ENCODE measurements at regions not wholly inside any gene's neighbourhood (a gene's known extent, or its start where the extent isn't known, plus 50 kb on each side); places are given as distances from the start of the nearest gene placed in this dataset.

DNA sequence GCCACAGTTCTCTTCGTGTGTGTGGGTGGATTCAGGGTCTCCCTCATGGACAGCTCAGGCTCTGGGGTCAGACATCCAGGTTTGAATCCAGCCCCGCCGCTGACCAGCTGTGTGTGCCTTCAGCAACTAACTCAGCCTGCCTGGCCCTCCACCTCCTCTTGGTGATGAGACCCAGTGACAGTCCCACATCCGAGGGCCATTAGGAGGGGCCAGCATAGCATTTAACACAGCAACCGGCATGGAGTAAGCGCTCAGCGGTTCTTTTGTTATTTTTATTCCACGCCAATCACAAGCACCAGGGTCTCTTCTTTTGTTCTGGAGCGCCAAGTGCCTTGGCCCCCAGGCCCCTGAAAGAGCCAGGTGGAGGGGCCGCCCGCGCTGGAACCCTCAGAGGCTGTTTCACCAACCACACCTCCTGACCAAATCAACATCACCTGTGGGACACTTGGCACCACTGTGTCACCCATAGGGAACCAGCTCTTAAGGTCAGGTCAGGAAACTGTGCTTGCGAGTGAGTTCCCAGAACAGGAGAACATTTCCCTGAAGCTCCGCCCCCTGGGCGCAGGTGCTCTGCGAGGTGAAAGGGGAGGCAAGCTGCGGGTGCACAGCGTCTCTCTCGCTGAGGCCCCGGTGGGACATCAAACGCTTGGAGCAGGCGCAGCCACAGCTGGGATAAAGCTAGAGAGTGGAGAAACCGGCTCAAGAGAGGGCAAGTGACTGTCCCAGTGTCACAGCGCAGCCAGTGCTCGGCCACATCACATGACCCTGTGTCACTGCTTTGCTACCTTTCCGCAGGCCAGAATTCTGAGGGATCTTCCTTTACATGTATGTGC lies 311.3 kb downstream of the UACA start:
- Histone ChIP-seq H3K36me3 (ENCODE audit: control insufficient read depth, insufficient read depth, low read length) (no peaks in the 10 kb centered on the region), H3K27ac (ENCODE audit: low read depth, low read length, severe bottlenecking) (no peak overlapping the region), H3K9me3 (ENCODE audit: control insufficient read depth, low read length) (no peaks in the 10 kb centered on the region), H3K4me1 (ENCODE audit: control insufficient read depth, insufficient read depth, low read length, poor library complexity, severe bottlenecking) (no peaks in the 10 kb centered on the region), H3K4me3 (ENCODE audit: extremely low read depth, insufficient read depth, low read length, poor library complexity, severe bottlenecking) (no peak overlapping the region)
- 24% methylated on average over 21 to 25 of the region's 26 CpGs for WGBS, 2 experiments (ENCODE audit: insufficient coverage in 2 of 2)

- 80 to 96% methylated on average over 2 to 3 of the region's 3 CpGs for WGBS, 2 experiments (ENCODE audit: insufficient coverage in 2 of 2)
- no peak overlapping the region for H3K27ac ChIP-seq (ENCODE audit: low read depth, low read length, severe bottlenecking)
- no peaks in the 10 kb centered on the region for H3K9me3 ChIP-seq (ENCODE audit: control insufficient read depth, low read length)
- H3K4me1 ChIP-seq (ENCODE audit: control insufficient read depth, insufficient read depth, low read length, poor library complexity, severe bottlenecking) = no peaks in the 10 kb centered on the region
- H3K36me3 ChIP-seq (ENCODE audit: control insufficient read depth, insufficient read depth, low read length) = no peaks in the 10 kb centered on the region
- H3K4me3 ChIP-seq (ENCODE audit: extremely low read depth, insufficient read depth, low read length, poor library complexity, severe bottlenecking) = no peak overlapping the region
These were observed 313.3 kb downstream of the UACA start for GRCh38 chr15:70450142-70450443.

GRCh38 chr15:70449311-70450141 lies 313.8 kb downstream of the UACA start:
- Histone ChIP-seq H3K27ac (ENCODE audit: low read depth, low read length, severe bottlenecking) (no peak overlapping the region), H3K36me3 (ENCODE audit: control insufficient read depth, insufficient read depth, low read length) (no peaks in the 10 kb centered on the region), H3K9me3 (ENCODE audit: control insufficient read depth, low read length) (no peaks in the 10 kb centered on the region), H3K4me1 (ENCODE audit: control insufficient read depth, insufficient read depth, low read length, poor library complexity, severe bottlenecking) (no peaks in the 10 kb centered on the region), H3K4me3 (ENCODE audit: extremely low read depth, insufficient read depth, low read length, poor library complexity, severe bottlenecking) (no peak overlapping the region)
- WGBS, 2 experiments (ENCODE audit: insufficient coverage in 2 of 2) = 92 to 100% methylated on average over 1 of the region's 1 CpG

GRCh38 chr15:70447928-70448698 lies 315.2 kb downstream of the UACA start:
- Histone ChIP-seq H3K9me3 (ENCODE audit: control insufficient read depth, low read length) (no peaks in the 10 kb centered on the region), H3K27ac (ENCODE audit: low read depth, low read length, severe bottlenecking) (no peak overlapping the region), H3K36me3 (ENCODE audit: control insufficient read depth, insufficient read depth, low read length) (no peaks in the 10 kb centered on the region), H3K4me1 (ENCODE audit: control insufficient read depth, insufficient read depth, low read length, poor library complexity, severe bottlenecking) (no peaks in the 10 kb centered on the region), H3K4me3 (ENCODE audit: extremely low read depth, insufficient read depth, low read length, poor library complexity, severe bottlenecking) (no peak overlapping the region)
- 82 to 94% methylated on average over 25 to 26 of the region's 29 CpGs for WGBS, 2 experiments (ENCODE audit: insufficient coverage in 2 of 2)

DNA sequence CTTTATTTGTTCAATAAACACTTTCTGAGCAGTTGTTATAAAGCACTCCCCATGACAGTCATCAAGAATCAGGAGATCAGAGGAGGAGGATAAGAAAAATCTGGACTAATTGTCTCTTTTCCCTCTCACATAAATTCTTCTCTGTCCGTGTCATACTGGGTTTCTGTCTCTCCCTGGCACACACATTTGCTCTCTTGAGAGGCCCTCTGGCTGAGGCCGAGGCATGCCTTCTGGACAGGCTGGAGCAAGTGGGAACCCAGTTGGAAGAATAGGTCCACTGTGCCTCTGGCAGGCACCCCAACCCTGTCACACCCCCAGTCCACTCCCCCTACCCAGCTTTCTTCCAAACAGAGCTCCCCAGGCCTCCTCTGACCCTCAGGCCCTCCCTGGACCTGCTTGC lies 315.8 kb downstream of the UACA start:
- WGBS, 2 experiments (ENCODE audit: insufficient coverage in 2 of 2) = 73 to 93% methylated on average over 2 of the region's 2 CpGs
- Histone ChIP-seq H3K27ac (ENCODE audit: low read depth, low read length, severe bottlenecking) (no peak overlapping the region), H3K4me1 (ENCODE audit: control insufficient read depth, insufficient read depth, low read length, poor library complexity, severe bottlenecking) (no peaks in the 10 kb centered on the region), H3K36me3 (ENCODE audit: control insufficient read depth, insufficient read depth, low read length) (no peaks in the 10 kb centered on the region), H3K9me3 (ENCODE audit: control insufficient read depth, low read length) (no peaks in the 10 kb centered on the region), H3K4me3 (ENCODE audit: extremely low read depth, insufficient read depth, low read length, poor library complexity, severe bottlenecking) (no peak overlapping the region)

DNA sequence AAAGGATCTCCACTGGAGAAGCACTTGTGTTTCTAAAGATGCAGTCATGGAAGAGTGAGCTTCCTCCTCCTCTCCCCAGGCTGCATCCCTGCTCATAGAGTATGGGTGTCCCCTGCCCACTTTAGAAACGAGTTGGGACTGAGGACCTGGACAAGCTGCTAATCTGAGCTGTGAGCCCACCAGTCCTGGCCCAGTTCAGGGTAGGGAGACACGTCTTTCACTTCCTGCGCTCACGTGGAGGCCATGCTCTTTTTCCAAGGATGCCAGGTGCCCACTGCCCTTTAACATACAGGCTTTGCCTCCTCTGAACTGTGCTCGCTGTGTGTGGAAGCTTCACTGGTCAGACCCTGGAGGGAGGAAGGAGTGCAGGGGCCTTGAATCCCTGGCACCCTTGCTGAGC lies 316.3 kb downstream of the UACA start:
- Histone ChIP-seq H3K4me1 (ENCODE audit: control insufficient read depth, insufficient read depth, low read length, poor library complexity, severe bottlenecking) (no peaks in the 10 kb centered on the region), H3K27ac (ENCODE audit: low read depth, low read length, severe bottlenecking) (no peak overlapping the region), H3K4me3 (ENCODE audit: extremely low read depth, insufficient read depth, low read length, poor library complexity, severe bottlenecking) (no peak overlapping the region), H3K36me3 (ENCODE audit: control insufficient read depth, insufficient read depth, low read length) (no peaks in the 10 kb centered on the region), H3K9me3 (ENCODE audit: control insufficient read depth, low read length) (no peaks in the 10 kb centered on the region)
- 86 to 88% methylated on average over 3 to 4 of the region's 5 CpGs for WGBS, 2 experiments (ENCODE audit: insufficient coverage in 2 of 2)

DNA sequence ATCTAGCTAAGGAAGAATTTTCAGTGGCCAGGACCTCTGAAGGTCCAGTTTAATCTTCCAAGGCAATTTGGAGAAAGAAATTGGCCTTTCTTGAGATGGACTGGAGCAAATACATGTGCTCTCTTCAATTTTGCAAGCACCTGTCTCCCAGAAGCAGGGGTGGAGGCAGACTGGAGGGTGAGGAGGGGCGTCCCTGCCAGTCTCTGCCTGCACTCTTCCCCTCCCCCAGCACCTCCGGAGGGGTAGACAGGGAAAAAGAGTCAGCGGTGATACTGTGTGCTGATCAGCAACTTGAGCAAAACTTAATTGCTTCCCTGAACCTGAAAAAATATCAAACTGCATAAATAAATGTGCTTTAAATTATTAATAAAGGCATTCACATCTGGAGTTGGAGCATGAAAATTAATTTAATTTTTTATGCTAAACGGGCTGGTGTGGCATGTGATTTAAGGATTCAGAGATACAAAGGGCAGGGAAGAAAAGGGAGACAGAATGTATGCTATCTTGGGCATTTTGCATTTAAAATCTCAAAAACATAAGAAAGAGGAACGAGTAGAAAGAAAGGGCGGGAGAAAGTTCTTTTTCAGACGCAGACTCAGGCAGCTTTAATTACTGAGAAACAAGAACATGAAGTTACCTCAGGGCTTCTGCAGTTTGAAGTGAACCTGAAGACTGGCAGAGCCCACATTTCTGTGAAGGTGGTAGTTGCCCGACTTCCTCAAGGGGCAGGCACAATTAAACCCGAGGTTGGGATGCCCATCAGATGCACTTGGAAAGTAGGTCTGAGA lies 319.7 kb downstream of the UACA start:
- WGBS, 2 experiments (ENCODE audit: insufficient coverage in 2 of 2) = 74 to 83% methylated on average over 5 to 7 of the region's 9 CpGs
- no peaks in the 10 kb centered on the region for H3K36me3 ChIP-seq (ENCODE audit: control insufficient read depth, insufficient read depth, low read length)

DNA sequence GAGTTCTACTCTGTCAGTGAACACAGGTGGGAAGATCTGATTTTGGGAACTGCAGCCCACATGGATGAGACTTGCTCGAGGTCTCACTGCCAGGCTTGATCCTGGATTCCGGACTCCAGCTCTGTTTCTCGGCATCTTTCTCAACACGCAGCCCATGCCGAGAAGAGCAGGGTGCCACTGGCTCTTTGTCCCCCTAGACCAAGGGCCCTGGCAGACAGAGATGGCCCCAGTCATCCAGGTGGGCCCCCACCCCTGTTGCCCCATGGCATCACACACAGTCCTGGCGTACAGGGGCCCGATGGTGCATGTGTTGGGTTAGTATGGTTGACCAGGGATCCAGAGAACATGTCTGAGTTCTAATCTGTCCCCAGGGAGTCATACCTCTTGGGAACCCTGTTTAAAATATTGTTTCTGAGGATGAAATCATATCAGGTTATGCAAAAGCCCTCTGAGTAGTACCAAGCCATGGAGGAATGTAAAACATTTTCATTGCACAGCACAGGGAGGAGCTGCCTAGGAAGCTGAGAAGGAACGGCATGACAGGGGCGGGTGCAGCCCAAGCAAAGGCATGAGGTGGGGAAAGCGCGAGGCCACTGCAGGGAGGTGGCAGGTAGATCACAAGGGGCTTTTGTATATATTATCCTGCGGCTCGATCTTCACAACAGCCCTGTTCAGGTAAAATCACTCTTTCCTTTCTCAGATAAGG lies 320.6 kb downstream of the UACA start:
- Histone ChIP-seq H3K4me3 (ENCODE audit: extremely low read depth, insufficient read depth, low read length, poor library complexity, severe bottlenecking) (no peak overlapping the region), H3K27ac (ENCODE audit: low read depth, low read length, severe bottlenecking) (no peak overlapping the region), H3K9me3 (ENCODE audit: control insufficient read depth, low read length) (no peaks in the 10 kb centered on the region), H3K36me3 (ENCODE audit: control insufficient read depth, insufficient read depth, low read length) (no peaks in the 10 kb centered on the region), H3K4me1 (ENCODE audit: control insufficient read depth, insufficient read depth, low read length, poor library complexity, severe bottlenecking) (peaks cover 7% of the 10 kb centered on the region)
- WGBS, 2 experiments (ENCODE audit: insufficient coverage in 2 of 2) = 90 to 91% methylated on average over 9 to 10 of the region's 13 CpGs

More for the DNA sequence above, 319.7 kb downstream of the UACA start:
- no peaks in the 10 kb centered on the region for H3K9me3 ChIP-seq (ENCODE audit: control insufficient read depth, low read length)
- H3K27ac ChIP-seq (ENCODE audit: low read depth, low read length, severe bottlenecking) = no peak overlapping the region
- no peaks in the 10 kb centered on the region for H3K4me1 ChIP-seq (ENCODE audit: control insufficient read depth, insufficient read depth, low read length, poor library complexity, severe bottlenecking)
- H3K4me3 ChIP-seq (ENCODE audit: extremely low read depth, insufficient read depth, low read length, poor library complexity, severe bottlenecking) = no peak overlapping the region

DNA sequence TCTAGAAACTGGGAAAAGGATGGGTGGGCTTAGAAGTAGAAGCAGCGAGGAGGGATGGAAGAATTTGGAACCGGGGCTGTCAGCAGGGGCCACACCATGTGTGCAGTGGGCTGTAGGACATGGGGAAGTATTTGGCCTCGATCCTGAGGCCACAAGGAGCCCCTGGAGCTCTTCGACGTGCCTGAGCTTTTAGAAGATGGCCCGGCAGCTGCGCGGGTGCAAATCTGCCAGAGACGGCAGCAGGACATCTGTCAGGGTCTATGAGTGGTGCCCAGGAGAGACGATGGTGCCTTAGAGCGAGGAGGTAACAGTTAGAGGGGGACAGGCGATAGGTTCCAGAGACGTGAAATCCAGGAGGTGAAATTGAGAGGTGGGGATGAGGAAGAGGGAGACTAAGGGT lies 321.1 kb downstream of the UACA start:
- 91 to 96% methylated on average over 11 to 13 of the region's 13 CpGs for WGBS, 2 experiments (ENCODE audit: insufficient coverage in 2 of 2)
- peaks cover 7% of the 10 kb centered on the region for H3K4me1 ChIP-seq (ENCODE audit: control insufficient read depth, insufficient read depth, low read length, poor library complexity, severe bottlenecking)
- no peaks in the 10 kb centered on the region for H3K36me3 ChIP-seq (ENCODE audit: control insufficient read depth, insufficient read depth, low read length)
- H3K9me3 ChIP-seq (ENCODE audit: control insufficient read depth, low read length) = no peaks in the 10 kb centered on the region
- no peak overlapping the region for H3K4me3 ChIP-seq (ENCODE audit: extremely low read depth, insufficient read depth, low read length, poor library complexity, severe bottlenecking)
- no peak overlapping the region for H3K27ac ChIP-seq (ENCODE audit: low read depth, low read length, severe bottlenecking)

Data from mesodermal cell (in vitro differentiated cells).